ENCODE measurements at regions not wholly inside any gene's neighbourhood (a gene's known extent, or its start where the extent isn't known, plus 50 kb on each side); places are given as distances from the start of the nearest gene placed in this dataset.

DNA sequence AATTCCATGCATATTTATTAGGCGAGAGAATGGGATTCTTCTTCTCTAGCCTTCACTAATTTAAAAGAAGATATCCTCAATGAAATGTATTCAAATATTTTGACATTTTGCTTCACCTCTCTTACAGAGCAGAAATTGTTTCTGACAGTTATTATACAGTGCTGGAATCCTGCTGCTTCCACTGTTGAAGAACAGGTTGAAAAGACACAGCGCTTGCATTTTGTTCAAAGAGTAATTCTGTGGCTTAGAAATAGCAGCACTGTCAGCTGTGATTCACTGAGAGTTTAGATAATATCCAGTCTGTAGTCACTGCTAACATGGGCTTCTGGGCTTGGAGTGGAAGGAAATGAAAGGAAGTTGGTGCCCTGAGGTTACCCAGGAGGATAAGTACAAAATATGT lies 117.1 kb upstream of the FBXL4 start:
- DNase-seq (ENCODE audit: low spot score), result no peak
- H2AFZ ChIP-seq (ENCODE audit: low read length), result no peak overlapping the region
- no peak overlapping the region for H3K4me3 ChIP-seq (replicated peaks in 1 of 3; ENCODE audit: insufficient read depth in 1 of 3, low read depth in 2 of 3, low read length in 3 of 3)
- no peaks in the 10 kb centered on the region for H4K20me1 ChIP-seq (ENCODE audit: insufficient read depth, low read length)
- 0% methylated on average over 2 of the region's 2 CpGs for WGBS (ENCODE audit: low lambda C conversion rate)
- TF ChIP-seq PRPF4 (IDR thresholded peaks at IDR 0.05; ENCODE audit: low read depth, low read length, poor library complexity, severe bottlenecking), result no peak
- no peak for TF ChIP-seq REL (CRISPR knock-in tag; conservative IDR thresholded peaks at IDR 0.05)
- no peak for TF ChIP-seq ZNF33A (CRISPR knock-in tag; IDR thresholded peaks at IDR 0.05; ENCODE audit: borderline replicate concordance)
- TF ChIP-seq KAT8 (CRISPR knock-in tag; IDR thresholded peaks at IDR 0.05), result no peak
- TF ChIP-seq ZNF431 (CRISPR knock-in tag; IDR thresholded peaks at IDR 0.05; ENCODE audit: borderline replicate concordance, low read depth), result no peak
- no peak for TF ChIP-seq ZNF777 (CRISPR knock-in tag; IDR thresholded peaks at IDR 0.05)
- no peak for TF ChIP-seq ZC3H4 (CRISPR knock-in tag; IDR thresholded peaks at IDR 0.05; ENCODE audit: borderline replicate concordance)
- TF ChIP-seq, protein P1, sequence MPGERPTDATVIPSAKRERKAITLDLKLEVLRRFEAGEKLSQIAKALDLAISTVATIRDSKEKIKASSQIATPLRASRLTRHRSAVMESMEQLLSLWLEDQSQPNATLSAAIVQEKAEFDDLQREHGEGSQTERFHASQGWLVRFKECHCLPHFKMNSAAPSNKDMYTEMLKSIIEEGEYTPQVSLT (CRISPR knock-in tag; IDR thresholded peaks at IDR 0.05; ENCODE audit: borderline replicate concordance, low read depth), result no peak
- no peak for TF ChIP-seq DNMT1 (CRISPR knock-in tag; IDR thresholded peaks at IDR 0.05)
- TF ChIP-seq HOXA5 (CRISPR knock-in tag; IDR thresholded peaks at IDR 0.05), result no peak
- TF ChIP-seq ZNF136 (CRISPR knock-in tag; IDR thresholded peaks at IDR 0.05; ENCODE audit: low read depth), result no peak
- TF ChIP-seq, protein P2, sequence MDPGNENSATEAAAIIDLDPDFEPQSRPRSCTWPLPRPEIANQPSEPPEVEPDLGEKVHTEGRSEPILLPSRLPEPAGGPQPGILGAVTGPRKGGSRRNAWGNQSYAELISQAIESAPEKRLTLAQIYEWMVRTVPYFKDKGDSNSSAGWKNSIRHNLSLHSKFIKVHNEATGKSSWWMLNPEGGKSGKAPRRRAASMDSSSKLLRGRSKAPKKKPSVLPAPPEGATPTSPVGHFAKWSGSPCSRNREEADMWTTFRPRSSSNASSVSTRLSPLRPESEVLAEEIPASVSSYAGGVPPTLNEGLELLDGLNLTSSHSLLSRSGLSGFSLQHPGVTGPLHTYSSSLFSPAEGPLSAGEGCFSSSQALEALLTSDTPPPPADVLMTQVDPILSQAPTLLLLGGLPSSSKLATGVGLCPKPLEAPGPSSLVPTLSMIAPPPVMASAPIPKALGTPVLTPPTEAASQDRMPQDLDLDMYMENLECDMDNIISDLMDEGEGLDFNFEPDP (CRISPR knock-in tag; conservative IDR thresholded peaks at IDR 0.05), result no peak
- ChIA-PET CTCF (ENCODE audit: low intra/inter-chr PET ratio, low total read pairs) (no interaction called here), POLR2A (no interaction called here)
- no TSS peak for BruUV-seq (replicated peaks)
- H3K4me1 ChIP-seq (ENCODE audit: insufficient read depth, low read length), result no peaks in the 10 kb centered on the region
- in situ Hi-C loops (cut with HindIII; ENCODE audit: extremely low pct_ligation_motif_present, low pct_unique_long_range_greater_than_20kb) (no loop called here), intact Hi-C loops (cut with micrococcal nuclease; ENCODE audit: unreplicated experiment) (no loop called here)
- no peaks in the 10 kb centered on the region for H3K79me2 ChIP-seq (ENCODE audit: insufficient read depth, low read length)
- H3K36me3 ChIP-seq (replicated peaks in 1 of 2; ENCODE audit: control insufficient read depth in 1 of 2, insufficient read depth in 2 of 2, low read length in 2 of 2), result no peaks in the 10 kb centered on the region
- H3K4me2 ChIP-seq (ENCODE audit: low read depth, low read length), result no peak overlapping the region
- no peaks in the 10 kb centered on the region for H3K9me3 ChIP-seq (ENCODE audit: low read length)
- ATAC-seq, result no peak
- H3K27ac ChIP-seq (ENCODE audit: extremely low read length, insufficient read depth, low read length), result no peak overlapping the region
- no peaks in the 10 kb centered on the region for H3K27me3 ChIP-seq (ENCODE audit: control insufficient read depth in 1 of 2, insufficient read depth in 2 of 2, low read length in 2 of 2)
- FAIRE-seq, result no peak
- H3K9ac ChIP-seq (ENCODE audit: insufficient read depth, low read depth, low read length), result no peak overlapping the region
